ENCODE measurements at regions not wholly inside any gene's neighbourhood (a gene's known extent, or its start where the extent isn't known, plus 50 kb on each side); places are given as distances from the start of the nearest gene placed in this dataset.

GRCh38 chr18:59083136-59083818, 56.4 kb upstream of the SEC11C start:
- no peak overlapping the region for H3K4me3 ChIP-seq
- intact Hi-C loops (cut with DNase I): no loop called here

GRCh38 chr18:59085126-59085794, 54.4 kb upstream of the SEC11C start:
- H3K27ac ChIP-seq: no peak overlapping the region
- no peaks in the 10 kb centered on the region for H3K9me3 ChIP-seq (replicated peaks in 1 of 3)
- H3K4me3 ChIP-seq: no peak overlapping the region
- TF ChIP-seq CTCF (IDR thresholded peaks at IDR 0.05): no peak
- no peak for TF ChIP-seq POLR2A (IDR thresholded peaks at IDR 0.05)
- DNase-seq: no peak
- H3K4me1 ChIP-seq (replicated peaks in 1 of 2): no peaks in the 10 kb centered on the region
- no peaks in the 10 kb centered on the region for H3K36me3 ChIP-seq (replicated peaks in 1 of 2)
- H3K27me3 ChIP-seq: no peaks in the 10 kb centered on the region
- intact Hi-C loops (cut with DNase I): no loop called here
- 50 to 81% (median 71%) methylated on average over 2 to 3 of the region's 3 CpGs for WGBS, 4 donors

More at GRCh38 chr18:59083136-59083818, 56.4 kb upstream of the SEC11C start:
- H3K9me3 ChIP-seq (replicated peaks in 1 of 3): no peaks in the 10 kb centered on the region
- H3K27me3 ChIP-seq: no peaks in the 10 kb centered on the region
- no peaks in the 10 kb centered on the region for H3K36me3 ChIP-seq (replicated peaks in 1 of 2)
- no peaks in the 10 kb centered on the region for H3K4me1 ChIP-seq (replicated peaks in 1 of 2)
- 66 to 73% (median 67%) methylated on average over 10 of the region's 10 CpGs for WGBS, 4 donors
- TF ChIP-seq POLR2A (IDR thresholded peaks at IDR 0.05) (no peak), CTCF (IDR thresholded peaks at IDR 0.05) (no peak)
- no peak overlapping the region for H3K27ac ChIP-seq
- no peak for DNase-seq

- TF ChIP-seq CTCF (IDR thresholded peaks at IDR 0.05) (no peak), POLR2A (IDR thresholded peaks at IDR 0.05) (no peak)
- no peaks in the 10 kb centered on the region for H3K36me3 ChIP-seq (replicated peaks in 1 of 2)
- no peaks in the 10 kb centered on the region for H3K27me3 ChIP-seq
- H3K4me1 ChIP-seq (replicated peaks in 1 of 2): no peaks in the 10 kb centered on the region
- WGBS, 4 donors: 44 to 65% (median 60%) methylated on average over 1 of the region's 1 CpG
- DNase-seq: no peak
- intact Hi-C loops (cut with DNase I): no loop called here
- no peak overlapping the region for H3K27ac ChIP-seq
- no peaks in the 10 kb centered on the region for H3K9me3 ChIP-seq (replicated peaks in 1 of 3)
- no peak overlapping the region for H3K4me3 ChIP-seq
Observed at GRCh38 chr18:59085797-59086196, 53.9 kb upstream of the SEC11C start.

GRCh38 chr18:59086522-59086921, 53.2 kb upstream of the SEC11C start:
- Histone ChIP-seq H3K27me3 (peaks cover 2% of the 10 kb centered on the region), H3K36me3 (replicated peaks in 1 of 2) (no peaks in the 10 kb centered on the region), H3K9me3 (replicated peaks in 1 of 3) (no peaks in the 10 kb centered on the region), H3K4me1 (replicated peaks in 1 of 2) (no peaks in the 10 kb centered on the region), H3K4me3 (no peak overlapping the region), H3K27ac (no peak overlapping the region)
- TF ChIP-seq CTCF (IDR thresholded peaks at IDR 0.05) (no peak), POLR2A (IDR thresholded peaks at IDR 0.05) (no peak)
- 58 to 69% (median 61%) methylated on average over 4 of the region's 4 CpGs for WGBS, 4 donors
- no peak for DNase-seq
- intact Hi-C loops (cut with DNase I): no loop called here

All from adrenal gland (tissue), 9 donors.